Breast epithelium (tissue), 4 donors: ENCODE measurements at regions not wholly inside any gene's neighbourhood (a gene's known extent, or its start where the extent isn't known, plus 50 kb on each side); places are given as distances from the start of the nearest gene placed in this dataset.

Experiments
- DNase-seq, 2 donors: peaks; one replicate each; pipeline ENCODE4 v3.0.0-alpha.2; 2019; ENCODE audit warnings: low spot score in 2 of 2
- H3K27ac ChIP-seq, 2 donors: fragments of 200-600 bp; sonication (generic) in 1 of 2; one replicate each; pipeline ENCODE4 v1.5.1; 2016 to 2019; ENCODE audit warnings: mild to moderate bottlenecking in 1 of 2
- H3K27me3 ChIP-seq, 2 donors: fragments of 200-600 bp; sonication (generic) in 1 of 2; one replicate each; pipeline versions ENCODE4 v1.5.1 to v1.6.0; 2017 to 2019; ENCODE audit warnings: control low read depth in 1 of 2, mild to moderate bottlenecking in 1 of 2
- H3K36me3 ChIP-seq: fragments of 200-600 bp; one replicate; pipeline ENCODE4 v1.5.1; 2019
- H3K4me1 ChIP-seq, 2 donors: fragments of 200-600 bp; sonication (generic); one replicate each; pipeline ENCODE4 v1.5.1; 2016 to 2019; ENCODE audit warnings: control low read depth in 1 of 2
- H3K4me3 ChIP-seq, 3 donors: fragments of 200-600 bp; sonication (generic); 1 replicate in 2 of 3; 2 replicates in 1 of 3; pipeline ENCODE4 v1.5.1; 2016 to 2019; ENCODE audit warnings: mild to moderate bottlenecking in 3 of 3, moderate library complexity in 2 of 3
- H3K9me3 ChIP-seq, 2 donors: fragments of 200-600 bp; sonication (generic) in 1 of 2; one replicate each; pipeline ENCODE4 v1.5.1; 2016 to 2019; ENCODE audit warnings: control low read depth in 1 of 2
- CTCF ChIP-seq, 3 donors: fragments of 450-650 bp; IDR thresholded peaks; one replicate each; pipeline ENCODE4 v1.5.1; 2016 to 2017; ENCODE audit warnings: antibody characterized with exemption in 3 of 3, mild to moderate bottlenecking in 3 of 3, moderate library complexity in 3 of 3
- POLR2A ChIP-seq: fragments of 450-650 bp; IDR thresholded peaks from one replicate; pipeline ENCODE4 v1.6.1; 2016; ENCODE audit warnings: antibody characterized with exemption, mild to moderate bottlenecking, moderate library complexity
- POLR2AphosphoS5 ChIP-seq, 3 donors: sonication (generic); formaldehyde crosslinking; IDR thresholded peaks; one replicate each; pipeline ENCODE4 v1.6.1; 2017; ENCODE audit warnings: antibody characterized with exemption in 3 of 3
- intact Hi-C: fragments of 100-400 bp; cut with DNase I; formaldehyde crosslinking; loops from one replicate; pipeline ENCODE4 v1.15.1; 2023; ENCODE audit warnings: low total_unique reads

- DNase-seq, result no peak
- Histone ChIP-seq H3K9me3 (peaks cover 4 to 5% of the 10 kb centered on the region in 2 donors), H3K36me3 (no peaks in the 10 kb centered on the region), H3K4me3 (no peak overlapping the region), H3K27ac (no peak overlapping the region), H3K4me1 (no peaks in the 10 kb centered on the region), H3K27me3 (no peaks in the 10 kb centered on the region)
- intact Hi-C loops, result no loop called here
- no peak for TF ChIP-seq CTCF (IDR thresholded peaks at IDR 0.05)
- TF ChIP-seq POLR2A, result no peak
- no peak for TF ChIP-seq POLR2AphosphoS5 (IDR thresholded peaks at IDR 0.05)
These were observed 501.0 kb downstream of the PPARGC1A start for GRCh38 chr4:23388699-23389395.

- Histone ChIP-seq H3K4me1 (no peaks in the 10 kb centered on the region), H3K27ac (no peak overlapping the region), H3K4me3 (no peak overlapping the region), H3K27me3 (no peaks in the 10 kb centered on the region), H3K36me3 (no peaks in the 10 kb centered on the region), H3K9me3 (no peaks in the 10 kb centered on the region)
- intact Hi-C loops, result no loop called here
- no peak for TF ChIP-seq CTCF (IDR thresholded peaks at IDR 0.05)
- TF ChIP-seq POLR2AphosphoS5 (IDR thresholded peaks at IDR 0.05), result no peak
- TF ChIP-seq POLR2A, result no peak
- no peak for DNase-seq
These were observed 501.6 kb downstream of the PPARGC1A start for GRCh38 chr4:23388255-23388654.

- TF ChIP-seq CTCF (IDR thresholded peaks at IDR 0.05) (no peak), POLR2A (no peak), POLR2AphosphoS5 (IDR thresholded peaks at IDR 0.05) (no peak)
- Histone ChIP-seq H3K36me3 (no peaks in the 10 kb centered on the region), H3K4me3 (no peak overlapping the region), H3K27me3 (no peaks in the 10 kb centered on the region), H3K27ac (no peak overlapping the region), H3K4me1 (no peaks in the 10 kb centered on the region), H3K9me3 (no peaks in the 10 kb centered on the region)
- intact Hi-C loops, result no loop called here
- no peak for DNase-seq
These were observed 505.1 kb downstream of the PPARGC1A start for GRCh38 chr4:23384741-23385140.

GRCh38 chr4:23382879-23383278 lies 507.0 kb downstream of the PPARGC1A start:
- no peaks in the 10 kb centered on the region for H3K27me3 ChIP-seq
- no peak overlapping the region for H3K27ac ChIP-seq
- intact Hi-C loops, result no loop called here
- no peak overlapping the region for H3K4me3 ChIP-seq
- H3K9me3 ChIP-seq, result no peaks in the 10 kb centered on the region
- no peak for DNase-seq
- H3K4me1 ChIP-seq, result no peaks in the 10 kb centered on the region
- no peaks in the 10 kb centered on the region for H3K36me3 ChIP-seq
- TF ChIP-seq POLR2AphosphoS5 (IDR thresholded peaks at IDR 0.05) (no peak), POLR2A (no peak), CTCF (IDR thresholded peaks at IDR 0.05) (no peak)

GRCh38 chr4:23374259-23374658 lies 515.6 kb downstream of the PPARGC1A start:
- no peak for DNase-seq
- TF ChIP-seq POLR2A (no peak), POLR2AphosphoS5 (IDR thresholded peaks at IDR 0.05) (no peak), CTCF (IDR thresholded peaks at IDR 0.05) (no peak)
- H3K27me3 ChIP-seq, result no peaks in the 10 kb centered on the region
- no peak overlapping the region for H3K4me3 ChIP-seq
- intact Hi-C loops, result no loop called here
- no peaks in the 10 kb centered on the region for H3K36me3 ChIP-seq
- no peaks in the 10 kb centered on the region for H3K4me1 ChIP-seq
- H3K27ac ChIP-seq, result no peak overlapping the region
- no peaks in the 10 kb centered on the region for H3K9me3 ChIP-seq
